IMR-90 (cell line): ENCODE measurements at regions not wholly inside any gene's neighbourhood (a gene's known extent, or its start where the extent isn't known, plus 50 kb on each side); places are given as distances from the start of the nearest gene placed in this dataset.

ENCODE experiments used
- ATAC-seq: fragments of 200-7000 bp; cut with Tn5 transposase; 2 replicates; pipeline ENCODE4 v1.9.1; 2020; ENCODE audit warnings: low read depth, mild to moderate bottlenecking, moderate library complexity
- BruUV-seq: library from RNA; stranded (reverse); fragments of 400-500 nt; replicated peaks from 2 replicates; lab custom pipeline; 2021; lab: Mats Ljungman, UMichigan
- CTCF ChIA-PET: fragments of 300-600 bp; formaldehyde crosslinking; extraction: SDS; loops from one replicate; lab custom pipeline; 2021; ENCODE audit warnings: antibody characterized with exemption; lab: Yijun Ruan, JAX
- POLR2A ChIA-PET: fragments of 300-600 bp; sonication (Branson Sonifier 250); formaldehyde crosslinking; loops from one replicate; lab custom pipeline; 2022; ENCODE audit warnings: antibody characterized with exemption; ENCODE audit not compliant: unreplicated experiment; lab: Charles Lee
- DNase-seq: peaks from one replicate; pipeline ENCODE4 v3.0.0; 2013
- H2AFZ ChIP-seq: replicated peaks from 2 replicates; pipeline ENCODE3; 2013; ENCODE audit warnings: low read length, mild to moderate bottlenecking; ENCODE audit not compliant: poor library complexity
- H2AK5ac ChIP-seq: 2 replicates; pipeline ENCODE4 v1.6.1; 2013; ENCODE audit warnings: low read depth, low read length, inconsistent platforms
- H2AK9ac ChIP-seq: replicated peaks from 2 replicates; pipeline ENCODE3; 2013; ENCODE audit warnings: mild to moderate bottlenecking, low read depth, low read length, moderate library complexity; ENCODE audit not compliant: poor library complexity
- H2BK120ac ChIP-seq: 2 replicates; pipeline ENCODE4 v1.6.1; 2013; ENCODE audit warnings: low read depth, low read length, inconsistent platforms
- H2BK15ac ChIP-seq: 3 replicates; pipeline ENCODE4 v1.6.1; 2013; ENCODE audit warnings: low read depth, low read length, inconsistent platforms
- H2BK20ac ChIP-seq: 2 replicates; pipeline ENCODE4 v1.6.1; 2013; ENCODE audit warnings: low read depth, mild to moderate bottlenecking, inconsistent platforms, low read length, moderate library complexity
- H2BK5ac ChIP-seq: 2 replicates; pipeline ENCODE4 v1.6.1; 2013; ENCODE audit warnings: mild to moderate bottlenecking, low read depth, low read length, inconsistent platforms; ENCODE audit not compliant: poor library complexity, severe bottlenecking
- H3K14ac ChIP-seq: replicated peaks from 2 replicates; pipeline ENCODE4 v1.6.1; 2013; ENCODE audit warnings: low read depth, low read length, inconsistent platforms
- H3K18ac ChIP-seq: 2 replicates; pipeline ENCODE4 v1.6.1; 2013; ENCODE audit warnings: low read depth, low read length, control low read depth
- H3K23ac ChIP-seq: 2 replicates; pipeline ENCODE4 v1.6.1; 2013; ENCODE audit warnings: low read depth, low read length, inconsistent platforms
- H3K27ac ChIP-seq: 2 replicates; pipeline ENCODE4 v1.5.1; 2013; ENCODE audit warnings: mild to moderate bottlenecking, control low read depth, low read length; ENCODE audit not compliant: insufficient read depth
- H3K27me3 ChIP-seq: 2 replicates; pipeline ENCODE4 v1.6.1; 2013; ENCODE audit warnings: low read length; ENCODE audit not compliant: control insufficient read depth, insufficient read depth
- H3K36me3 ChIP-seq: 2 replicates; pipeline ENCODE4 v1.6.1; 2013; ENCODE audit warnings: low read length, mixed read lengths; ENCODE audit not compliant: control insufficient read depth, insufficient read depth
- H3K4ac ChIP-seq: 2 replicates; pipeline ENCODE4 v1.6.1; 2013; ENCODE audit warnings: low read depth, low read length, inconsistent platforms
- H3K4me1 ChIP-seq: 2 replicates; pipeline ENCODE4 v1.6.1; 2013; ENCODE audit warnings: low read length, mixed read lengths; ENCODE audit not compliant: control insufficient read depth, insufficient read depth
- H3K4me2 ChIP-seq: 2 replicates; pipeline ENCODE4 v1.6.1; 2013; ENCODE audit warnings: low read depth, mild to moderate bottlenecking, control low read depth, low read length, moderate library complexity
- H3K4me3 ChIP-seq: 2 replicates; pipeline ENCODE4 v1.5.1; 2013; ENCODE audit warnings: low read depth, mild to moderate bottlenecking, control low read depth, low read length, moderate library complexity; ENCODE audit not compliant: insufficient read depth
- H3K56ac ChIP-seq: 2 replicates; pipeline ENCODE4 v1.6.1; 2013; ENCODE audit warnings: low read length, inconsistent platforms; ENCODE audit not compliant: insufficient read depth; ENCODE audit errors: extremely low read depth
- H3K79me1 ChIP-seq, 2 experiments: 2 replicates each; pipeline ENCODE4 v1.6.1; 2013; ENCODE audit warnings: low read length in 2 of 2, inconsistent platforms in 1 of 2, low read depth in 1 of 2
- H3K9ac ChIP-seq: 2 replicates; pipeline ENCODE4 v1.6.1; 2013; ENCODE audit warnings: low read depth, low read length, control low read depth
- H3K9me1 ChIP-seq: 2 replicates; pipeline ENCODE4 v1.6.1; 2013; ENCODE audit warnings: low read length, inconsistent platforms; ENCODE audit not compliant: insufficient read depth
- H3K9me3 ChIP-seq: 2 replicates; pipeline ENCODE4 v1.6.1; 2013; ENCODE audit warnings: low read length; ENCODE audit not compliant: control insufficient read depth, insufficient read depth
- H4K20me1 ChIP-seq: 2 replicates; pipeline ENCODE4 v1.6.1; 2013; ENCODE audit warnings: low read length, inconsistent platforms; ENCODE audit not compliant: insufficient read depth
- H4K5ac ChIP-seq: 2 replicates; pipeline ENCODE4 v1.6.1; 2013; ENCODE audit warnings: mild to moderate bottlenecking, low read depth, low read length, control low read depth
- H4K8ac ChIP-seq, 2 experiments: 2 replicates each; pipeline ENCODE4 v1.6.1; 2013; ENCODE audit warnings: low read depth in 2 of 2, low read length in 2 of 2, control low read depth in 1 of 2, inconsistent platforms in 1 of 2
- H4K91ac ChIP-seq: 2 replicates; pipeline ENCODE4 v1.6.1; 2013; ENCODE audit warnings: low read depth, low read length, inconsistent platforms; ENCODE audit not compliant: insufficient read depth
- BHLHE40 ChIP-seq: fragments of 150-350 bp; IDR thresholded peaks from 2 replicates; pipeline ENCODE4 v1.6.1; 2016; ENCODE audit warnings: mild to moderate bottlenecking, low read depth, low read length
- CEBPB ChIP-seq: IDR thresholded peaks from 2 replicates; pipeline ENCODE4 v1.6.1; 2012; ENCODE audit warnings: low read depth, low read length, improper control_type of control experiment
- CHD1 ChIP-seq: IDR thresholded peaks from 2 replicates; pipeline ENCODE4 v1.6.1; 2012; ENCODE audit warnings: low read depth, low read length, improper control_type of control experiment
- CTCF ChIP-seq: conservative IDR thresholded peaks from 2 replicates; pipeline ENCODE4 v1.5.1; 2012; ENCODE audit warnings: mild to moderate bottlenecking, low read depth, low read length, improper control_type of control experiment
- ELK1 ChIP-seq: fragments of 150-350 bp; IDR thresholded peaks from 2 replicates; pipeline ENCODE4 v1.6.1; 2016; ENCODE audit warnings: low read depth, mild to moderate bottlenecking, low read length, moderate library complexity, borderline replicate concordance
- FOS ChIP-seq: fragments of 150-350 bp; IDR thresholded peaks from 2 replicates; pipeline ENCODE4 v1.6.1; 2016; ENCODE audit warnings: low read depth, low read length
- MAFK ChIP-seq: IDR thresholded peaks from 2 replicates; pipeline ENCODE4 v1.6.1; 2012; ENCODE audit warnings: low read depth, low read length, improper control_type of control experiment
- MAZ ChIP-seq: IDR thresholded peaks from 2 replicates; pipeline ENCODE4 v1.6.1; 2012; ENCODE audit warnings: low read depth, mild to moderate bottlenecking, low read length, improper control_type of control experiment, moderate library complexity, borderline replicate concordance
- MXI1 ChIP-seq: IDR thresholded peaks from 2 replicates; pipeline ENCODE4 v1.6.1; 2012; ENCODE audit warnings: low read depth, mild to moderate bottlenecking, low read length, moderate library complexity, borderline replicate concordance
- NFE2L2 ChIP-seq: fragments of 150-350 bp; IDR thresholded peaks from 2 replicates; pipeline ENCODE4 v1.6.1; 2016; ENCODE audit warnings: low read depth, mild to moderate bottlenecking, low read length
- POLR2A ChIP-seq: IDR thresholded peaks from 2 replicates; pipeline ENCODE4 v1.6.1; 2012; ENCODE audit warnings: mild to moderate bottlenecking, low read depth, low read length
- RAD21 ChIP-seq: IDR thresholded peaks from 2 replicates; pipeline ENCODE4 v1.6.1; 2012; ENCODE audit warnings: low read length, improper control_type of control experiment
- RCOR1 ChIP-seq: IDR thresholded peaks from 2 replicates; pipeline ENCODE4 v1.6.1; 2012; ENCODE audit warnings: mild to moderate bottlenecking, low read length, improper control_type of control experiment; ENCODE audit not compliant: insufficient replicate concordance
- RFX5 ChIP-seq: IDR thresholded peaks from 2 replicates; pipeline ENCODE4 v1.8.0; 2012; ENCODE audit warnings: low read depth, mild to moderate bottlenecking, low read length, moderate library complexity
- SMC3 ChIP-seq: fragments of 150-350 bp; IDR thresholded peaks from 2 replicates; pipeline ENCODE4 v1.6.1; 2016; ENCODE audit warnings: low read depth, mild to moderate bottlenecking, antibody characterized with exemption, low read length, moderate library complexity
- USF2 ChIP-seq: fragments of 150-350 bp; IDR thresholded peaks from 2 replicates; pipeline ENCODE4 v1.6.1; 2017; ENCODE audit warnings: mild to moderate bottlenecking, antibody characterized with exemption, low read length, low read depth
- WGBS, 2 experiments: methylation state at CpG; one replicate each; pipeline versions ENCODE4 v1.1.5 to v1.1.7; 2013; ENCODE audit warnings: missing lambda C conversion rate in 2 of 2; ENCODE audit not compliant: insufficient read length in 1 of 2; ENCODE audit errors: extremely low coverage in 2 of 2; 5-methylcytosine and 5-hydroxymethylcytosine counted together
- dilution Hi-C: fragments of 300-500 bp; cut with HindIII; formaldehyde crosslinking; loops from one replicate; pipeline ENCODE4 v1.14.3; 2018; ENCODE audit warnings: low sequenced_read_pairs; ENCODE audit not compliant: unreplicated experiment
- in situ Hi-C: fragments of 300-500 bp; cut with MboI; formaldehyde crosslinking; loops from 3 replicates; pipeline ENCODE4 v1.14.3; 2019; ENCODE audit warnings: low sequenced_read_pairs, inconsistent platforms, mixed read lengths
- intact Hi-C: fragments of 100-400 bp; cut with micrococcal nuclease; formaldehyde crosslinking; loops from 2 replicates; pipeline ENCODE4 v1.10.0; 2022

- WGBS, 2 experiments, result no CpG with 5 or more reads among the region's 1 CpG
- ChIA-PET POLR2A (no interaction called here), CTCF (no interaction called here)
- dilution Hi-C loops, result no loop called here
- in situ Hi-C loops, result no loop called here
- no peak overlapping the region; the same call in 1 of the 2 replicates for H2AK5ac ChIP-seq
- no peak overlapping the region for H3K4me3 ChIP-seq
- H3K56ac ChIP-seq, result no peak overlapping the region
- BruUV-seq, result no TSS peak
- H3K4me2 ChIP-seq, result no peak overlapping the region
- H2AFZ ChIP-seq, result no peak overlapping the region
- H2BK20ac ChIP-seq, result no peak overlapping the region
- no peaks in the 10 kb centered on the region for H3K36me3 ChIP-seq
- H3K27ac ChIP-seq, result no peak overlapping the region
- H3K4me1 ChIP-seq, result peaks cover 23% of the 10 kb centered on the region
- no peaks in the 10 kb centered on the region for H3K27me3 ChIP-seq
- peaks cover 7% of the 10 kb centered on the region; the same call in 1 of the 2 replicates for H4K20me1 ChIP-seq
- no peak overlapping the region for H4K8ac ChIP-seq
- no peak overlapping the region for H3K9ac ChIP-seq
- H3K23ac ChIP-seq, result no peak overlapping the region
- intact Hi-C loops, result loop anchor here (5.0 kb wide), 1 partner anchor 102 kb away; no protein-coding TSS in a partner anchor
- no peak overlapping the region for H2AK9ac ChIP-seq
- H4K91ac ChIP-seq, result no peak overlapping the region
- no peaks in the 10 kb centered on the region for H3K9me3 ChIP-seq
- DNase-seq (no peak), ATAC-seq (no peak)
- no peak overlapping the region for H3K18ac ChIP-seq
- no peak overlapping the region for H2BK5ac ChIP-seq
- H3K14ac ChIP-seq, result no peak overlapping the region
- H2BK15ac ChIP-seq, result 0 out of 3 replicates have a peak overlapping the region, but pooled peaks have one; percentile 86
- no peaks in the 10 kb centered on the region for H3K79me1 ChIP-seq
- TF ChIP-seq FOS (no peak), RFX5 (no peak), BHLHE40 (no peak), CHD1 (no peak), MAFK (no peak), SMC3 (no peak), RCOR1 (no peak), NFE2L2 (no peak), MXI1 (no peak), USF2 (no peak), ELK1 (no peak), CTCF (no peak), RAD21 (no peak), MAZ (no peak), POLR2A (no peak), CEBPB (no peak)
- H3K4ac ChIP-seq, result no peak overlapping the region
- no peak overlapping the region for H2BK120ac ChIP-seq
- peaks cover 10% of the 10 kb centered on the region; the same call in 1 of the 2 replicates for H3K9me1 ChIP-seq
- H4K5ac ChIP-seq, result no peak overlapping the region
Measured at GRCh38 chr12:105980085-105980484, 158.7 kb downstream of the NUAK1 start.
